GM06990 (cell line): ENCODE measurements at regions not wholly inside any gene's neighbourhood (a gene's known extent, or its start where the extent isn't known, plus 50 kb on each side); places are given as distances from the start of the nearest gene placed in this dataset.

Experiments used
- DNase-seq: peaks from one replicate; pipeline ENCODE4 v3.0.0-alpha.2; 2011; ENCODE audit not compliant: insufficient read length; ENCODE audit errors: extremely low read depth
- H3K27me3 ChIP-seq: replicated peaks from 2 replicates; pipeline ENCODE4 v1.6.0; 2011; ENCODE audit warnings: low read length; ENCODE audit not compliant: control insufficient read depth, insufficient read depth
- H3K36me3 ChIP-seq: 2 replicates; pipeline ENCODE4 v1.5.1; 2011; ENCODE audit warnings: low read length; ENCODE audit not compliant: control insufficient read depth, insufficient read depth
- H3K4me3 ChIP-seq: replicated peaks from 2 replicates; pipeline ENCODE4 v1.5.1; 2011; ENCODE audit warnings: low read depth, mild to moderate bottlenecking, control low read depth, low read length
- CTCF ChIP-seq: IDR thresholded peaks from 2 replicates; pipeline ENCODE4 v1.5.1; 2011; ENCODE audit warnings: low read length, control low read depth, mild to moderate bottlenecking, inconsistent platforms; ENCODE audit not compliant: insufficient read depth, poor library complexity, severe bottlenecking

DNA sequence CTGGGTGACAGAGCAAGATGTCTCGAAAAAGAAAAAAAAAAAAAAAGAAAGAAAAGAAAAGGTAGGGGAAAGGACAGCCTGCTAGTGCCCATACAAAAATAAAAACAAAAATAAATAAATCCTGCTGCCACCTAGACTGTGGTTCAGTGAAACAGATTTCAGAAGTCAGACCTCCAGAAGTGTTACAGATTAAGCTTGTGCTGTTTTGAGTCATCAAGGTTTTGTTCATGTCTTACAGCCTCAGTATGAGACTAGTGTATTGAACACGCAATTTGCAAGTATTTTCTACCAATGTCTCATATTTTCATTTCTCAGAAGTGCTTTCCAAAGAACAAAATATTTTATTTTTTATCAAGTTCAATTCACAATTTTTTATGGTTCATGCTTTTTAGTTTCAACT is 720.4 kb upstream of the GYPC start:
- no peak for DNase-seq
- Histone ChIP-seq H3K4me3 (no peak overlapping the region), H3K27me3 (no peaks in the 10 kb centered on the region), H3K36me3 (no peaks in the 10 kb centered on the region)
- no peak for TF ChIP-seq CTCF

DNA sequence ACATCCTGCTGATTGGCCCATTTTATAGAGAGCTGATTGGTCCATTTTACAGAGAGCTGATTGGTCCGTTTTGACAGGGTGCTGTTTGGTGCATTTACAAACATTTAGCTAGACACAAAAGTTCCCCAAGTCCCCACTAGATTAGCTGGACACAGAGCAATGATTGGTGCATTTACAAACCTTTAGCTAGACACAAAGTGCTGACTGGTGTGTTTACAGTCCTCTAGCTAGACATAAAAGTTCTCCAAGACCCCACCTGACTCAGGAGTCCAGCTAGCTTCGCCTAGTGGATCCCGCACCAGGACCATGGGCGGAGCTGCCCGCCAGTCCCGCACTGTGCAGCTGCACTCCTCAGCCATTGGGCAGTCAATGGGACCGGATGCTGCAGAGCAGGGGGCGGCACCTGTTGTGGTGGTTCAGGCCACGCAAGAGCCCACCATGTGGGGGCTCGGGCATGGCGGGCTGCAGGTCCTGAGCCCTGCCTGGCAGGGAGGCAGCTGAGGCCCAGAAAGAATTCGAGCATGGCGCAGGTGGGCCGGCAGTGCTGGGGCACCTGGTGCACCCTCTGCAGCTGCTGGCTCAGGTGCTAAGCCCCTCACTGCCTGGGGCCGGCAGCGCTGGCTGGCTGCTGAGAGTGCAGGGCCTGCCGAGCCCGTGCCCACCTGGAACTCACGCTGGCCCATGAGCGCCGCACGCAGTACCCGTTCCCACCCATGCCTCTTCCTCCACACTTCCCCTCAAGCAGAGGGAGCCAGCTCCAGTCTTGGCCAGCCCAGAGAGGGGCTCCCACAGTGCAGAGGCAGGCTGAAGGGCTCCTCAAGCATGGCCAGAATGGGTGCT is 713.2 kb upstream of the GYPC start:
- Histone ChIP-seq H3K4me3 (no peak overlapping the region), H3K27me3 (no peaks in the 10 kb centered on the region), H3K36me3 (no peaks in the 10 kb centered on the region)
- no peak for TF ChIP-seq CTCF
- DNase-seq = no peak

GRCh38 chr2:125959047-125959446 is 696.9 kb upstream of the GYPC start:
- DNase-seq = no peak
- H3K27me3 ChIP-seq = no peaks in the 10 kb centered on the region
- H3K36me3 ChIP-seq = no peaks in the 10 kb centered on the region
- no peak overlapping the region for H3K4me3 ChIP-seq
- TF ChIP-seq CTCF = no peak

- no peak overlapping the region for H3K4me3 ChIP-seq
- no peak for TF ChIP-seq CTCF
- DNase-seq = no peak
- H3K27me3 ChIP-seq = no peaks in the 10 kb centered on the region
- no peaks in the 10 kb centered on the region for H3K36me3 ChIP-seq
Observed at GRCh38 chr2:125961739-125962138, 694.2 kb upstream of the GYPC start.

- no peaks in the 10 kb centered on the region for H3K36me3 ChIP-seq
- no peak overlapping the region for H3K4me3 ChIP-seq
- no peaks in the 10 kb centered on the region for H3K27me3 ChIP-seq
- DNase-seq = no peak
- TF ChIP-seq CTCF = no peak
Observed at GRCh38 chr2:125979886-125980285, 676.1 kb upstream of the GYPC start.
